SK-N-SH treated with all-trans-retinoic acid at 6 μM for 48 hours (cell line): ENCODE measurements at regions not wholly inside any gene's neighbourhood (a gene's known extent, or its start where the extent isn't known, plus 50 kb on each side); places are given as distances from the start of the nearest gene placed in this dataset.

Source experiments
- ATAC-seq: fragments of 200-7000 bp; cut with Tn5 transposase; 3 replicates; pipeline ENCODE4 v1.9.1; 2020; ENCODE audit warnings: mild to moderate bottlenecking, moderate library complexity
- ARNTL ChIP-seq: fragments of 450-650 bp; formaldehyde crosslinking; IDR thresholded peaks from 2 replicates; pipeline ENCODE4 v1.5.0; 2020; ENCODE audit warnings: low read depth, mild to moderate bottlenecking, moderate library complexity, borderline replicate concordance
- BACH2 ChIP-seq: fragments of 250-450 bp; sonication (Bioruptor Pico); IDR thresholded peaks from 2 replicates; pipeline ENCODE4 v1.9.0; 2021; ENCODE audit warnings: mild to moderate bottlenecking, borderline replicate concordance
- CREB5 ChIP-seq: fragments of 250-450 bp; sonication (Bioruptor Pico); IDR thresholded peaks from 2 replicates; pipeline ENCODE4 v1.5.1; 2020; ENCODE audit warnings: low read depth, mild to moderate bottlenecking, moderate library complexity
- CSDC2 ChIP-seq: fragments of 250-450 bp; sonication (Bioruptor Pico); IDR thresholded peaks from 2 replicates; pipeline ENCODE4 v1.5.0; 2020; ENCODE audit warnings: mild to moderate bottlenecking, moderate library complexity
- ESRRG ChIP-seq: fragments of 250-450 bp; sonication (Bioruptor Pico); IDR thresholded peaks from 2 replicates; pipeline ENCODE4 v1.6.1; 2021; ENCODE audit warnings: mild to moderate bottlenecking
- GLIS3 ChIP-seq: fragments of 250-450 bp; sonication (Bioruptor Pico); IDR thresholded peaks from 2 replicates; pipeline ENCODE4 v1.5.0; 2020; ENCODE audit warnings: mild to moderate bottlenecking, moderate library complexity
- ISL1 ChIP-seq: fragments of 250-450 bp; sonication (Bioruptor Pico); IDR thresholded peaks from 2 replicates; pipeline ENCODE4 v2.1.2; 2022; ENCODE audit warnings: mild to moderate bottlenecking, moderate library complexity
- OSR1 ChIP-seq: fragments of 250-450 bp; sonication (Bioruptor Pico); IDR thresholded peaks from 2 replicates; pipeline ENCODE4 v1.8.0; 2022; ENCODE audit warnings: moderate library complexity, mild to moderate bottlenecking, inconsistent platforms
- PPARA ChIP-seq: fragments of 250-450 bp; sonication (Bioruptor Pico); IDR thresholded peaks from 2 replicates; pipeline ENCODE4 v1.5.0; 2020; ENCODE audit warnings: mild to moderate bottlenecking, borderline replicate concordance
- RARB ChIP-seq: fragments of 250-450 bp; sonication (Bioruptor Pico); IDR thresholded peaks from 2 replicates; pipeline ENCODE4 v1.8.0; 2021; ENCODE audit warnings: mild to moderate bottlenecking, moderate library complexity
- SNAI2 ChIP-seq: fragments of 250-450 bp; sonication (Bioruptor Pico); IDR thresholded peaks from 2 replicates; pipeline ENCODE4 v1.5.0; 2020; ENCODE audit warnings: mild to moderate bottlenecking, moderate library complexity
- TCF4 ChIP-seq: fragments of 250-450 bp; sonication (Bioruptor Pico); IDR thresholded peaks from 2 replicates; pipeline ENCODE4 v1.8.0; 2021; ENCODE audit warnings: mild to moderate bottlenecking, moderate library complexity, borderline replicate concordance
- TOX ChIP-seq: fragments of 250-450 bp; sonication (Bioruptor Pico); IDR thresholded peaks from 2 replicates; pipeline ENCODE4 v1.8.0; 2021; ENCODE audit warnings: mild to moderate bottlenecking, moderate library complexity, borderline replicate concordance
- ZC3H10 ChIP-seq: fragments of 250-450 bp; sonication (Bioruptor Pico); IDR thresholded peaks from 2 replicates; pipeline ENCODE4 v1.5.1; 2021; ENCODE audit warnings: mild to moderate bottlenecking, moderate library complexity
- ZFP3 ChIP-seq: fragments of 250-450 bp; sonication (Bioruptor Pico); IDR thresholded peaks from 2 replicates; pipeline ENCODE4 v1.5.0; 2020; ENCODE audit warnings: mild to moderate bottlenecking, moderate library complexity
- ZFP30 ChIP-seq: fragments of 450-650 bp; formaldehyde crosslinking; IDR thresholded peaks from 2 replicates; pipeline ENCODE4 v1.5.0; 2022; ENCODE audit warnings: mild to moderate bottlenecking, moderate library complexity
- ZNF565 ChIP-seq: fragments of 450-650 bp; formaldehyde crosslinking; conservative IDR thresholded peaks from 2 replicates; pipeline ENCODE4 v1.5.0; 2020; ENCODE audit warnings: low read depth, mild to moderate bottlenecking, moderate library complexity
- ZNF70 ChIP-seq: fragments of 450-650 bp; formaldehyde crosslinking; IDR thresholded peaks from 2 replicates; pipeline ENCODE4 v1.5.0; 2020; ENCODE audit warnings: mild to moderate bottlenecking, moderate library complexity
- TF ChIP-seq, protein P1 (sequence below): fragments of 250-450 bp; sonication (Bioruptor Pico); IDR thresholded peaks from 2 replicates; pipeline ENCODE4 v1.5.1; 2021; ENCODE audit warnings: mild to moderate bottlenecking, moderate library complexity
- TF ChIP-seq, protein P2 (sequence below): fragments of 250-450 bp; sonication (Bioruptor Pico); IDR thresholded peaks from 2 replicates; pipeline ENCODE4 v1.8.0; 2020; ENCODE audit warnings: mild to moderate bottlenecking, moderate library complexity, borderline replicate concordance
- TF ChIP-seq, protein P3 (sequence below): fragments of 250-450 bp; sonication (Bioruptor Pico); IDR thresholded peaks from 2 replicates; pipeline ENCODE4 v1.8.0; 2021; ENCODE audit warnings: low read depth, mild to moderate bottlenecking, moderate library complexity, borderline replicate concordance

DNA sequence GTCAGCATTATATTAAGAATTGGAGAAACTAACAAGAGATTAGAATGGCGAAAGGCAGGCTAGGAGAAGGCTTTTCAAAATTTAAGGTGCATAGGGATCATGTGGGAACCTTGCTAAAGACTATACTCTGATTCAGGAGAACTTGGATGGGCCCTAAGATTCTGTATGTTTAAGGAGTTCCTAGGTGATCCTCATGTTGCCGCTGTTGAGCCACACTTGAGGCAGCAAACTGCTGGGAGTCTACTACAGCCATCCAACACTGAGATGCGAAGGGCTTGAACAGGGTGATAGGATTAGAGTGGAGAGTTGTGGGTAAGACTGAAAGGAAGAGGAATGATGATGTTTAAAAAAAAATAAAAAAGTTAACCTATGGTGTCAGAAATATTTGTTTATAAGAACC, 1013.2 kb downstream of the MRPL39 start (continued):
- TF ChIP-seq, protein P1, sequence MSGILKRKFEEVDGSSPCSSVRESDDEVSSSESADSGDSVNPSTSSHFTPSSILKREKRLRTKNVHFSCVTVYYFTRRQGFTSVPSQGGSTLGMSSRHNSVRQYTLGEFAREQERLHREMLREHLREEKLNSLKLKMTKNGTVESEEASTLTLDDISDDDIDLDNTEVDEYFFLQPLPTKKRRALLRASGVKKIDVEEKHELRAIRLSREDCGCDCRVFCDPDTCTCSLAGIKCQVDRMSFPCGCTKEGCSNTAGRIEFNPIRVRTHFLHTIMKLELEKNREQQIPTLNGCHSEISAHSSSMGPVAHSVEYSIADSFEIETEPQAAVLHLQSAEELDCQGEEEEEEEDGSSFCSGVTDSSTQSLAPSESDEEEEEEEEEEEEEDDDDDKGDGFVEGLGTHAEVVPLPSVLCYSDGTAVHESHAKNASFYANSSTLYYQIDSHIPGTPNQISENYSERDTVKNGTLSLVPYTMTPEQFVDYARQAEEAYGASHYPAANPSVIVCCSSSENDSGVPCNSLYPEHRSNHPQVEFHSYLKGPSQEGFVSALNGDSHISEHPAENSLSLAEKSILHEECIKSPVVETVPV (CRISPR knock-in tag), result no peak
- no peak for TF ChIP-seq ZFP30
- no peak for TF ChIP-seq ARNTL (CRISPR knock-in tag)
- TF ChIP-seq TCF4, result no peak
- no peak for TF ChIP-seq BACH2
- TF ChIP-seq, all 23 proteins: peak for 0

DNA sequence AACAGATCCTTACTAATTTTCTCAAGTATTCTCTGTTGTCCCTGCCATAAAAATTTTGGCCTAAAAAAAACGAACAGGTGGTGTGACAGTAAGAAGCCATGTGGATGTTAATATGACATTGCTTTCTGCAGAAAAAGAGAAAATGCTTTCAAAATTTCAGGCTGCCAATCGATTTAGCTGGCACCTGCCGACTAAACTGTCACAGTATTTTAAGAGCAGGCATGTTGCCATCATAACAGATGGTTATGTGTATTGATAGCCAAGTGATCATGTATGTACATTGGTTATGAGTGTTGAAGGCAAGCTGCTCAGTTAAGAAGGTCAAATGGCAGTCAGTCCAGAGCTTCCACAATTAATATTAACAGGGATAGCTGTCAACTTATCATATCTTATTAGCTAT, 1017.0 kb downstream of the MRPL39 start:
- TF ChIP-seq CSDC2 (CRISPR knock-in tag) (no peak), ZC3H10 (CRISPR knock-in tag) (no peak), ISL1 (no peak), ZFP3 (CRISPR knock-in tag) (no peak), GLIS3 (CRISPR knock-in tag) (no peak), CREB5 (CRISPR knock-in tag) (no peak), ZFP30 (no peak), ZNF70 (no peak), PPARA (no peak), ESRRG (CRISPR knock-in tag) (no peak), BACH2 (no peak)
- TF ChIP-seq, protein P2, sequence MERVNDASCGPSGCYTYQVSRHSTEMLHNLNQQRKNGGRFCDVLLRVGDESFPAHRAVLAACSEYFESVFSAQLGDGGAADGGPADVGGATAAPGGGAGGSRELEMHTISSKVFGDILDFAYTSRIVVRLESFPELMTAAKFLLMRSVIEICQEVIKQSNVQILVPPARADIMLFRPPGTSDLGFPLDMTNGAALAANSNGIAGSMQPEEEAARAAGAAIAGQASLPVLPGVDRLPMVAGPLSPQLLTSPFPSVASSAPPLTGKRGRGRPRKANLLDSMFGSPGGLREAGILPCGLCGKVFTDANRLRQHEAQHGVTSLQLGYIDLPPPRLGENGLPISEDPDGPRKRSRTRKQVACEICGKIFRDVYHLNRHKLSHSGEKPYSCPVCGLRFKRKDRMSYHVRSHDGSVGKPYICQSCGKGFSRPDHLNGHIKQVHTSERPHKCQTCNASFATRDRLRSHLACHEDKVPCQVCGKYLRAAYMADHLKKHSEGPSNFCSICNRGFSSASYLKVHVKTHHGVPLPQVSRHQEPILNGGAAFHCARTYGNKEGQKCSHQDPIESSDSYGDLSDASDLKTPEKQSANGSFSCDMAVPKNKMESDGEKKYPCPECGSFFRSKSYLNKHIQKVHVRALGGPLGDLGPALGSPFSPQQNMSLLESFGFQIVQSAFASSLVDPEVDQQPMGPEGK (CRISPR knock-in tag), result no peak
- TF ChIP-seq, protein P1 (CRISPR knock-in tag), result no peak
- ATAC-seq, result no peak

DNA sequence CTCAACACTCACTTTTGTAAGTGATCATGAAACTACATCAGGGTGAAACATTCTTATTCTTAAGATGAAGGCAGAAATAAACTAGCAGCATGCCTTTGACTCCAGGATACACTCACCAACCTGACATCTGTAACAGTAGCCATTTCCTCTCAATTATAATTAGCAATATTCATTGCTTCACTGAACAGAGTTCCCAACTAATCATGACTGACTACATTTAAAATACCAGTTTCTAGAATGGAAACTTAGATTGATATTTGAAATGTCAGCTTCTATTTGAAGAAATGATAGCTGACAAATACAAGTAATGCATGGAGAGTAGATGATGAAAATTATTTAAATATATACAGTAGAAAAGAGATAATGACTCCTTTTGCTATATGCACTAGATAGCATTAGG, 1023.8 kb downstream of the MRPL39 start:
- TF ChIP-seq OSR1 (CRISPR knock-in tag), result no peak
- no peak for TF ChIP-seq TCF4
- TF ChIP-seq, protein P3, sequence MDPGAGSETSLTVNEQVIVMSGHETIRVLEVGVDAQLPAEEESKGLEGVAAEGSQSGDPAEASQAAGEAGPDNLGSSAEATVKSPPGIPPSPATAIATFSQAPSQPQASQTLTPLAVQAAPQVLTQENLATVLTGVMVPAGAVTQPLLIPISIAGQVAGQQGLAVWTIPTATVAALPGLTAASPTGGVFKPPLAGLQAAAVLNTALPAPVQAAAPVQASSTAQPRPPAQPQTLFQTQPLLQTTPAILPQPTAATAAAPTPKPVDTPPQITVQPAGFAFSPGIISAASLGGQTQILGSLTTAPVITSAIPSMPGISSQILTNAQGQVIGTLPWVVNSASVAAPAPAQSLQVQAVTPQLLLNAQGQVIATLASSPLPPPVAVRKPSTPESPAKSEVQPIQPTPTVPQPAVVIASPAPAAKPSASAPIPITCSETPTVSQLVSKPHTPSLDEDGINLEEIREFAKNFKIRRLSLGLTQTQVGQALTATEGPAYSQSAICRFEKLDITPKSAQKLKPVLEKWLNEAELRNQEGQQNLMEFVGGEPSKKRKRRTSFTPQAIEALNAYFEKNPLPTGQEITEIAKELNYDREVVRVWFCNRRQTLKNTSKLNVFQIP (CRISPR knock-in tag), result no peak
- no peak for TF ChIP-seq RARB (CRISPR knock-in tag)
- TF ChIP-seq ZNF70, result no peak
- no peak for TF ChIP-seq ZFP3 (CRISPR knock-in tag)
- TF ChIP-seq, all 23 proteins: peak for 0
- ATAC-seq, result no peak

- no peak for ATAC-seq
Observed at GRCh38 chr21:24577301-24577700, 1030.0 kb downstream of the MRPL39 start.

More at GRCh38 chr21:24577301-24577700, 1030.0 kb downstream of the MRPL39 start:
- no peak for TF ChIP-seq GLIS3 (CRISPR knock-in tag)
- TF ChIP-seq ZNF565 (CRISPR knock-in tag), result no peak
- no peak for TF ChIP-seq TOX (CRISPR knock-in tag)
- TF ChIP-seq OSR1 (CRISPR knock-in tag), result no peak
- TF ChIP-seq BACH2, result no peak
- TF ChIP-seq ZFP30, result no peak
- no peak for TF ChIP-seq SNAI2
- TF ChIP-seq PPARA, result no peak
- TF ChIP-seq, protein P3 (CRISPR knock-in tag), result no peak
- TF ChIP-seq ZC3H10 (CRISPR knock-in tag), result no peak
